Neural crest cell (in vitro differentiated cells): ENCODE measurements at regions not wholly inside any gene's neighbourhood (a gene's known extent, or its start where the extent isn't known, plus 50 kb on each side); places are given as distances from the start of the nearest gene placed in this dataset.

Experiments
- DNase-seq: peaks from one replicate; pipeline ENCODE4 v3.0.0; 2021; ENCODE audit warnings: low read depth, mixed read lengths, low spot score
- H3K27ac Mint-ChIP-seq: one replicate; pipeline ENCODE4 v1.8.0; 2021; ENCODE audit warnings: mild to moderate bottlenecking, mixed read lengths; ENCODE audit not compliant: unreplicated experiment
- H3K27me3 Mint-ChIP-seq: 2 replicates; pipeline ENCODE4 v1.8.0; 2021; ENCODE audit warnings: low read depth, mild to moderate bottlenecking, mixed read lengths
- H3K36me3 Mint-ChIP-seq: 2 replicates; pipeline ENCODE4 v1.8.0; 2021; ENCODE audit warnings: low read depth, mild to moderate bottlenecking, mixed read lengths
- H3K4me1 Mint-ChIP-seq: 2 replicates; pipeline ENCODE4 v1.8.0; 2021; ENCODE audit warnings: mixed read lengths
- H3K4me3 Mint-ChIP-seq: one replicate; pipeline ENCODE4 v1.8.0; 2021; ENCODE audit warnings: mild to moderate bottlenecking, mixed read lengths
- H3K9me3 Mint-ChIP-seq: 2 replicates; pipeline ENCODE4 v1.8.0; 2021; ENCODE audit warnings: mixed read lengths
- CTCF ChIP-seq: fragments of 200-600 bp; sonication (generic); conservative IDR thresholded peaks from 2 replicates; pipeline ENCODE4 v1.5.0; 2021; ENCODE audit warnings: antibody characterized with exemption, mild to moderate bottlenecking

GRCh38 chr18:37701967-37702366 lies 136.4 kb upstream of the CELF4 start:
- Mint-ChIP-seq H3K36me3 (no peaks in the 10 kb centered on the region), H3K27me3 (peaks cover 4% of the 10 kb centered on the region), H3K4me1 (no peaks in the 10 kb centered on the region), H3K27ac (no peak overlapping the region), H3K4me3 (no peak overlapping the region), H3K9me3 (no peaks in the 10 kb centered on the region)
- TF ChIP-seq CTCF, result no peak
- DNase-seq, result no peak

GRCh38 chr18:37698508-37699040 lies 133.0 kb upstream of the CELF4 start:
- DNase-seq, result no peak
- H3K36me3 Mint-ChIP-seq, result no peaks in the 10 kb centered on the region
- no peaks in the 10 kb centered on the region for H3K9me3 Mint-ChIP-seq

GRCh38 chr18:37694516-37694915 lies 128.9 kb upstream of the CELF4 start:
- TF ChIP-seq CTCF, result no peak
- no peak for DNase-seq
- Mint-ChIP-seq H3K27me3 (peaks cover 2% of the 10 kb centered on the region), H3K4me3 (no peak overlapping the region), H3K27ac (no peak overlapping the region), H3K36me3 (no peaks in the 10 kb centered on the region), H3K9me3 (no peaks in the 10 kb centered on the region), H3K4me1 (no peaks in the 10 kb centered on the region)

More at GRCh38 chr18:37698508-37699040, 133.0 kb upstream of the CELF4 start:
- no peak overlapping the region for H3K27ac Mint-ChIP-seq
- H3K4me1 Mint-ChIP-seq, result no peaks in the 10 kb centered on the region
- TF ChIP-seq CTCF, result no peak
- peaks cover 4% of the 10 kb centered on the region for H3K27me3 Mint-ChIP-seq
- no peak overlapping the region for H3K4me3 Mint-ChIP-seq

- Mint-ChIP-seq H3K4me1 (peaks cover 6% of the 10 kb centered on the region), H3K27me3 (no peaks in the 10 kb centered on the region), H3K9me3 (peaks cover 3% of the 10 kb centered on the region), H3K27ac (no peak overlapping the region), H3K4me3 (no peak overlapping the region), H3K36me3 (no peaks in the 10 kb centered on the region)
- DNase-seq, result no peak
- no peak for TF ChIP-seq CTCF
These were observed 125.6 kb upstream of the CELF4 start for GRCh38 chr18:37691162-37691561.

GRCh38 chr18:37689841-37690240 lies 124.2 kb upstream of the CELF4 start:
- peaks cover 3% of the 10 kb centered on the region for H3K9me3 Mint-ChIP-seq
- no peak overlapping the region for H3K27ac Mint-ChIP-seq
- TF ChIP-seq CTCF, result no peak
- no peak overlapping the region for H3K4me3 Mint-ChIP-seq
- DNase-seq, result no peak
- no peaks in the 10 kb centered on the region for H3K27me3 Mint-ChIP-seq
- H3K36me3 Mint-ChIP-seq, result no peaks in the 10 kb centered on the region
- H3K4me1 Mint-ChIP-seq, result peaks cover 6% of the 10 kb centered on the region
